GM12878 (cell line): ENCODE measurements at regions not wholly inside any gene's neighbourhood (a gene's known extent, or its start where the extent isn't known, plus 50 kb on each side); places are given as distances from the start of the nearest gene placed in this dataset.

ENCODE experiments used
- ATAC-seq: fragments of 200-7000 bp; cut with Tn5 transposase; 3 replicates; pipeline ENCODE4 v1.9.1; 2020; ENCODE audit warnings: mild to moderate bottlenecking, moderate library complexity
- BruUV-seq: library from RNA; stranded (reverse); fragments of 400-500 nt; replicated peaks from 2 replicates; lab custom pipeline; 2021; lab: Mats Ljungman, UMichigan
- CTCF ChIA-PET: fragments of 300-600 bp; sonication (Branson Sonifier 250); formaldehyde crosslinking; extraction: SDS; loops from one replicate; lab custom pipeline; 2021; ENCODE audit warnings: inconsistent platforms; lab: Yijun Ruan, JAX
- POLR2A ChIA-PET: fragments of 350-600 bp; formaldehyde crosslinking; extraction: SDS; loops from one replicate; lab custom pipeline; 2021; ENCODE audit warnings: inconsistent platforms; lab: Charles Lee
- RAD21 ChIA-PET: fragments of 300-600 bp; sonication (Branson Sonifier 250); formaldehyde crosslinking; loops from one replicate; lab custom pipeline; 2023; ENCODE audit warnings: antibody characterized with exemption; ENCODE audit not compliant: unreplicated experiment; lab: Charles Lee
- SMC1A ChIA-PET: fragments of 300-600 bp; sonication (Branson Sonifier 250); formaldehyde crosslinking; loops from one replicate; lab custom pipeline; 2023; ENCODE audit not compliant: unreplicated experiment, uncharacterized antibody; lab: Charles Lee
- DNase-seq: peaks from one replicate; pipeline ENCODE4 v3.0.0-alpha.2; 2011; ENCODE audit warnings: low read depth, low spot score
- FAIRE-seq: peaks from 3 replicates; lab custom pipeline; 2011; peaks lifted over from hg19 to GRCh38; lab: Jason Lieb, UNC
- H2AFZ ChIP-seq: 2 replicates; pipeline ENCODE4 v1.6.0; 2011; ENCODE audit warnings: low read depth, low read length, control low read depth; ENCODE audit not compliant: control insufficient read depth
- H3K27ac ChIP-seq: 2 replicates; pipeline ENCODE4 v1.5.1; 2011; ENCODE audit warnings: control low read depth; ENCODE audit not compliant: control insufficient read depth, insufficient read depth
- H3K27me3 ChIP-seq, 2 experiments: replicated peaks in 1 of 2; 2 replicates each; pipeline versions ENCODE4 v1.6.0 to v1.6.1; 2011; ENCODE audit warnings: low read length in 1 of 2; ENCODE audit not compliant: control insufficient read depth in 2 of 2, insufficient read depth in 2 of 2
- H3K36me3 ChIP-seq, 2 experiments: 2 replicates each; pipeline ENCODE4 v1.5.1; 2011; ENCODE audit warnings: low read length in 1 of 2; ENCODE audit not compliant: control insufficient read depth in 2 of 2, insufficient read depth in 2 of 2
- H3K4me1 ChIP-seq: 2 replicates; pipeline ENCODE4 v1.6.1; 2011; ENCODE audit warnings: mild to moderate bottlenecking, low read length, moderate library complexity, mixed read lengths; ENCODE audit not compliant: control insufficient read depth, insufficient read depth
- H3K4me2 ChIP-seq: 2 replicates; pipeline ENCODE4 v1.6.0; 2011; ENCODE audit warnings: control low read depth; ENCODE audit not compliant: control insufficient read depth, insufficient read depth
- H3K4me3 ChIP-seq: fragments of 200-600 bp; sonication (generic); 2 replicates; pipeline ENCODE4 v1.5.1; 2016
- H3K79me2 ChIP-seq: 2 replicates; pipeline ENCODE4 v1.6.0; 2011; ENCODE audit warnings: low read length; ENCODE audit not compliant: control insufficient read depth, insufficient read depth
- H3K9ac ChIP-seq: 2 replicates; pipeline ENCODE4 v1.8.0; 2011; ENCODE audit warnings: low read length, control low read depth, mixed read lengths; ENCODE audit not compliant: control insufficient read depth, insufficient read depth
- H3K9me3 ChIP-seq: replicated peaks from 3 replicates; pipeline ENCODE4 v1.5.1; 2011; ENCODE audit warnings: mild to moderate bottlenecking, low read length; ENCODE audit not compliant: control insufficient read depth, insufficient read depth
- H4K20me1 ChIP-seq: 2 replicates; pipeline ENCODE4 v1.6.0; 2011; ENCODE audit not compliant: control insufficient read depth, insufficient read depth
- ATF7 ChIP-seq: fragments of 450-650 bp; IDR thresholded peaks from 2 replicates; pipeline ENCODE4 v1.6.1; 2016; ENCODE audit warnings: low read depth, mild to moderate bottlenecking
- CEBPB ChIP-seq, 2 experiments: fragments of 150-350 bp in 1 of 2; IDR thresholded peaks; 2 replicates each; pipeline ENCODE4 v1.6.1; 2012 to 2014; ENCODE audit warnings: low read depth in 2 of 2, low read length in 2 of 2, borderline replicate concordance in 1 of 2, inconsistent platforms in 1 of 2
- FOS ChIP-seq: IDR thresholded peaks from 3 replicates; pipeline ENCODE4 v1.6.1; 2011; ENCODE audit warnings: borderline replicate concordance; ENCODE audit not compliant: insufficient read length; ENCODE audit errors: extremely low read depth
- NFIC ChIP-seq: IDR thresholded peaks from 2 replicates; pipeline ENCODE4 v1.6.1; 2012; ENCODE audit warnings: low read depth, mild to moderate bottlenecking, inconsistent platforms, low read length, moderate library complexity
- NR2F1 ChIP-seq: fragments of 450-650 bp; conservative IDR thresholded peaks from 2 replicates; pipeline ENCODE4 v1.6.1; 2017; ENCODE audit warnings: mild to moderate bottlenecking
- POU2F2 ChIP-seq: IDR thresholded peaks from 3 replicates; pipeline ENCODE4 v1.6.1; 2011; ENCODE audit warnings: low read depth, mild to moderate bottlenecking, low read length, borderline replicate concordance
- PRDM15 ChIP-seq: fragments of 450-650 bp; formaldehyde crosslinking; IDR thresholded peaks from 2 replicates; pipeline ENCODE4 v1.4.0; 2020; ENCODE audit warnings: mild to moderate bottlenecking, moderate library complexity
- TAF1 ChIP-seq: IDR thresholded peaks from 2 replicates; pipeline ENCODE4 v1.6.1; 2011; ENCODE audit warnings: mild to moderate bottlenecking, low read depth, low read length, borderline replicate concordance
- TCF3 ChIP-seq: IDR thresholded peaks from 2 replicates; pipeline ENCODE4 v1.6.1; 2012; ENCODE audit warnings: low read depth, mild to moderate bottlenecking, low read length, borderline replicate concordance; ENCODE audit not compliant: insufficient read depth
- YBX1 ChIP-seq: fragments of 450-650 bp; IDR thresholded peaks from 2 replicates; pipeline ENCODE4 v1.6.1; 2016; ENCODE audit warnings: antibody characterized with exemption
- ZBTB4 ChIP-seq: fragments of 450-650 bp; formaldehyde crosslinking; IDR thresholded peaks from 2 replicates; pipeline ENCODE4 v1.4.0; 2022; ENCODE audit warnings: mild to moderate bottlenecking, moderate library complexity
- ZNF622 ChIP-seq: fragments of 450-650 bp; IDR thresholded peaks from 2 replicates; pipeline ENCODE4 v1.6.1; 2017; ENCODE audit warnings: mild to moderate bottlenecking, inconsistent platforms
- WGBS: methylation state at CpG from one replicate; pipeline ENCODE4 v1.1.6; 2016; ENCODE audit warnings: low lambda C conversion rate; ENCODE audit not compliant: insufficient replicate concordance, insufficient coverage; ENCODE audit errors: missing lambda C conversion rate; 5-methylcytosine and 5-hydroxymethylcytosine counted together
- in situ Hi-C: fragments of 300-500 bp; cut with MboI; formaldehyde crosslinking; loops from 9 replicates; pipeline ENCODE4 v1.14.3; 2018; ENCODE audit warnings: mixed read lengths
- intact Hi-C: fragments of 100-400 bp; cut with micrococcal nuclease; formaldehyde crosslinking; loops from one replicate; pipeline ENCODE4 v1.14.2; 2022; ENCODE audit not compliant: unreplicated experiment

GRCh38 chr1:228939881-228940392 lies 204.7 kb downstream of the RHOU start:
- in situ Hi-C loops (no loop called here), intact Hi-C loops (no loop called here)
- Histone ChIP-seq H3K4me2 (no peak overlapping the region), H3K27ac (no peak overlapping the region), H3K27me3 (no peaks in the 10 kb centered on the region; a peak in 2 of 4 replicates), H3K9ac (no peak overlapping the region), H3K36me3 (no peaks in the 10 kb centered on the region), H3K79me2 (no peaks in the 10 kb centered on the region), H3K9me3 (no peaks in the 10 kb centered on the region), H3K4me3 (no peak overlapping the region), H2AFZ (no peak overlapping the region), H4K20me1 (no peaks in the 10 kb centered on the region), H3K4me1 (no peaks in the 10 kb centered on the region)
- 42% methylated on average over 7 of the region's 7 CpGs for WGBS
- BruUV-seq, result no TSS peak
- CTCF ChIA-PET, result no interaction called here
- RAD21 ChIA-PET, result no interaction called here
- DNase-seq (no peak), FAIRE-seq (no peak), ATAC-seq (no peak)
- SMC1A ChIA-PET, result no interaction called here
- TF ChIP-seq NFIC (no peak), YBX1 (no peak), POU2F2 (no peak), FOS (no peak), CEBPB (IDR thresholded peaks at IDR 0.05; ENCODE audit: borderline replicate concordance in 1 of 2, low read depth in 2 of 2, low read length in 2 of 2) (no peak)
- POLR2A ChIA-PET, result no interaction called here

- H4K20me1 ChIP-seq, result no peaks in the 10 kb centered on the region
- H3K4me2 ChIP-seq, result no peak overlapping the region
- intact Hi-C loops, result no loop called here
- H3K27ac ChIP-seq, result no peak overlapping the region
- H3K79me2 ChIP-seq, result no peaks in the 10 kb centered on the region
- H3K4me1 ChIP-seq, result no peaks in the 10 kb centered on the region
- H3K27me3 ChIP-seq, result no peaks in the 10 kb centered on the region; a peak in 2 of 4 replicates
- DNase-seq (no peak), ATAC-seq (no peak), FAIRE-seq (no peak)
- ChIA-PET SMC1A (no interaction called here), CTCF (no interaction called here), POLR2A (no interaction called here), RAD21 (no interaction called here)
- no peak overlapping the region for H3K4me3 ChIP-seq
- in situ Hi-C loops, result no loop called here
- WGBS, result 26% methylated on average over 7 of the region's 7 CpGs
- H3K9ac ChIP-seq, result no peak overlapping the region
- no TSS peak for BruUV-seq
- no peaks in the 10 kb centered on the region for H3K36me3 ChIP-seq
- H2AFZ ChIP-seq, result no peak overlapping the region
- H3K9me3 ChIP-seq, result no peaks in the 10 kb centered on the region
- TF ChIP-seq NR2F1 (no peak), TCF3 (no peak), ZNF622 (no peak), PRDM15 (no peak), ATF7 (no peak), TAF1 (no peak), ZBTB4 (no peak)
These were observed 205.2 kb downstream of the RHOU start for GRCh38 chr1:228940526-228940925.
